ENCODE measurements at regions not wholly inside any gene's neighbourhood (a gene's known extent, or its start where the extent isn't known, plus 50 kb on each side); places are given as distances from the start of the nearest gene placed in this dataset.
"Not testable (repeated sequence)": the region's sequence is repeated elsewhere in the genome, so short reads cannot be mapped to it uniquely, and the experiment has no call there.

GRCh38 chr6:144918073-144918472 lies 632.9 kb downstream of the UTRN start:
- H3K27me3 ChIP-seq (replicated peaks; ENCODE audit: insufficient read depth), result no peaks in the 10 kb centered on the region
- no peaks in the 10 kb centered on the region for H3K36me3 ChIP-seq
- H3K4me1 ChIP-seq (ENCODE audit: control insufficient read depth in 1 of 2, low read depth in 2 of 2), result no peaks in the 10 kb centered on the region
- no peak for DNase-seq (ENCODE audit: low spot score)
- no peaks in the 10 kb centered on the region for H3K9me3 ChIP-seq
- no peak overlapping the region for H3K4me3 ChIP-seq
- ATAC-seq (ENCODE audit: insufficient number of reproducible peaks, low FRiP score, low read depth), result no peak
- TF ChIP-seq CTCF (IDR thresholded peaks at IDR 0.05), result no peak
- no peak overlapping the region for H3K27ac ChIP-seq

GRCh38 chr6:144919560-144919959 lies 634.4 kb downstream of the UTRN start:
- no peak for ATAC-seq (ENCODE audit: insufficient number of reproducible peaks, low FRiP score, low read depth)

GRCh38 chr6:144920391-144920961 lies 635.3 kb downstream of the UTRN start:
- no peak for ATAC-seq (ENCODE audit: insufficient number of reproducible peaks, low FRiP score, low read depth)
- TF ChIP-seq CTCF (IDR thresholded peaks at IDR 0.05), result no peak

More at GRCh38 chr6:144919560-144919959, 634.4 kb downstream of the UTRN start:
- no peak for DNase-seq (ENCODE audit: low spot score)
- Histone ChIP-seq H3K4me1 (ENCODE audit: control insufficient read depth in 1 of 2, low read depth in 2 of 2) (no peaks in the 10 kb centered on the region), H3K9me3 (no peaks in the 10 kb centered on the region), H3K4me3 (no peak overlapping the region), H3K27ac (no peak overlapping the region), H3K27me3 (replicated peaks; ENCODE audit: insufficient read depth) (no peaks in the 10 kb centered on the region), H3K36me3 (no peaks in the 10 kb centered on the region)
- no peak for TF ChIP-seq CTCF (IDR thresholded peaks at IDR 0.05)

GRCh38 chr6:144921206-144921975 lies 636.3 kb downstream of the UTRN start:
- Histone ChIP-seq H3K27me3 (replicated peaks; ENCODE audit: insufficient read depth) (no peaks in the 10 kb centered on the region), H3K9me3 (no peaks in the 10 kb centered on the region), H3K4me3 (no peak overlapping the region), H3K36me3 (no peaks in the 10 kb centered on the region), H3K27ac (no peak overlapping the region), H3K4me1 (ENCODE audit: control insufficient read depth in 1 of 2, low read depth in 2 of 2) (no peaks in the 10 kb centered on the region)
- DNase-seq (ENCODE audit: low spot score) (no peak), ATAC-seq (ENCODE audit: insufficient number of reproducible peaks, low FRiP score, low read depth) (no peak)
- no peak for TF ChIP-seq CTCF (IDR thresholded peaks at IDR 0.05)

More at GRCh38 chr6:144920391-144920961, 635.3 kb downstream of the UTRN start:
- Histone ChIP-seq H3K4me1 (ENCODE audit: control insufficient read depth in 1 of 2, low read depth in 2 of 2) (no peaks in the 10 kb centered on the region), H3K36me3 (no peaks in the 10 kb centered on the region), H3K27ac (no peak overlapping the region), H3K27me3 (replicated peaks; ENCODE audit: insufficient read depth) (no peaks in the 10 kb centered on the region), H3K4me3 (no peak overlapping the region), H3K9me3 (no peaks in the 10 kb centered on the region)
- DNase-seq (ENCODE audit: low spot score), result no peak

- no peak for ATAC-seq (ENCODE audit: insufficient number of reproducible peaks, low FRiP score, low read depth)
- Histone ChIP-seq H3K36me3 (no peaks in the 10 kb centered on the region), H3K4me1 (ENCODE audit: control insufficient read depth in 1 of 2, low read depth in 2 of 2) (no peaks in the 10 kb centered on the region), H3K9me3 (no peaks in the 10 kb centered on the region), H3K4me3 (no peak overlapping the region), H3K27ac (no peak overlapping the region), H3K27me3 (replicated peaks; ENCODE audit: insufficient read depth) (no peaks in the 10 kb centered on the region)
- no peak for TF ChIP-seq CTCF (IDR thresholded peaks at IDR 0.05)
- no peak for DNase-seq (ENCODE audit: low spot score)
Measured at GRCh38 chr6:144922120-144922722, 637.1 kb downstream of the UTRN start.

GRCh38 chr6:144922771-144923490 lies 637.8 kb downstream of the UTRN start:
- DNase-seq (ENCODE audit: low spot score); H3K9me3 ChIP-seq; ATAC-seq (ENCODE audit: insufficient number of reproducible peaks, low FRiP score, low read depth); H3K4me3 ChIP-seq; H3K4me1 ChIP-seq (ENCODE audit: control insufficient read depth in 1 of 2, low read depth in 2 of 2); H3K27ac ChIP-seq; H3K27me3 ChIP-seq (replicated peaks; ENCODE audit: insufficient read depth); H3K36me3 ChIP-seq: not testable (repeated sequence)

GRCh38 chr6:144923491-144923787 lies 638.3 kb downstream of the UTRN start:
- not testable (repeated sequence) for H3K4me1 ChIP-seq (ENCODE audit: control insufficient read depth in 1 of 2, low read depth in 2 of 2); H3K27ac ChIP-seq; ATAC-seq (ENCODE audit: insufficient number of reproducible peaks, low FRiP score, low read depth); H3K36me3 ChIP-seq; DNase-seq (ENCODE audit: low spot score); H3K4me3 ChIP-seq; H3K9me3 ChIP-seq; H3K27me3 ChIP-seq (replicated peaks; ENCODE audit: insufficient read depth)
